GM21423 (cell line): ENCODE measurements at regions not wholly inside any gene's neighbourhood (a gene's known extent, or its start where the extent isn't known, plus 50 kb on each side); places are given as distances from the start of the nearest gene placed in this dataset.
"Not testable (repeated sequence)": the region's sequence is repeated elsewhere in the genome, so short reads cannot be mapped to it uniquely, and the experiment has no call there.

Experiments used
- ATAC-seq: cut with Tn5 transposase; IDR thresholded peaks from one replicate; pipeline ENCODE4 v1.9.1; 2021; ENCODE audit warnings: mild to moderate bottlenecking, moderate library complexity; ENCODE audit not compliant: unreplicated experiment

DNA sequence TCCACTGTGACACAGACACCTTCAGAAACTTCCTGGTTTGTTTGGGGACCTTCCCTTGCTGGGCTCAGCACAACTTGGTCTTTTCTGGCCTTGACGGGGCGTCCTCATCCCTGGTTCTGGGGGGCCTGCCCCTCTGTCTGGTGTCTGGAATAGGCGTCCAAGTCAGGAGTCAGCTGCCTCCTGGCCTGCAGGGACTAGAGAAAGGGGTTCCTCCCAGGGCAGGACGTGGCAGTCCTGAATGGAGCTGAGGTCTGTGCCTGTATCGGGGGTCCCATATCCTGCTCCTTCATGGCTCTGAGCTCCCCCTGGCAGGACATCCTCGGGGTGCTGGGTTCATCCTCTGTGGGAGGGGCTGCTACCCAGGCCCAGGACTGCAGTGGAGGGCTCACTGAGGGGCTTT lies 384.0 kb downstream of the TMEM121 start:
- ATAC-seq = no peak

DNA sequence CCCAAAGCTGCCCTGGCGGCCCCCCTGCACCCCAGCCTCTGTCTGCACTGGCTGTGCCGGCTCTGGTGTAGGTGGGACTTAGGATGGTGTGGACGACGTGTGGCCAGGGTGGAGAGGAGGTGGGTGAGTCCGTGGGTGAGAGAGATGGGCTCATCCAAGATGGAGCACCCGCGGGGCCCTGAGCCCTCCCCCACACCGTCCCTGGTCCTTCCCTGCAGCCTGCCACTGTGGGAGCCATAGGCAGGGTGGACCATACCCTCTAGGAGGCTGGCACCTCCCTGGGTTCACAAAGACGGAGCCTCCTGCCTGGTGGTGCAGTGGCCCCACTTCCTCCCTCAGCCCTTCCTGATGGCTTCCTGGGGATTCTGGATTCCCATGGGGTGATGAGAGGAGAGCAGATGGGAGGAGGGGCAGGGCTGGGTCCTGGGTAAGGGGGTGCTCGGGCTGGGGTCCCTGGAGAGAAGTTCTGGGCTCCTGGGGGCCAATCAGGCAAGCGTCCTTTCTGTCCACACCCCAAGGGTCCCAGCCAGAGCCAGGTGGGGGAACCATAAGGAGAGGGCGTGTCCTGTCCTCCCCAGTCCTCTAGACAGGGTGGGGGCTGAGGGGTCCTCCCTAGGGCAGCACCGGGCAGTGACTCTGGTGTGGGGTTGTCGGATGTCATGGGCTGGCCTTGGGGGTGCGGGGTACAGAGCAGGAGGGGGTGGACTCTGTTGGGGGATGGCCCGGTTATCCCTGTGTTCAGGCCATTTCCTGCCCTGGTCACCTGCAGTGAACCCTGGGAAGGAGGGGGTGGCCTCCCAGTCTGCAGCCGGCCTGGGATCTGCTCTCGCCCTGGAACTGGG lies 384.8 kb downstream of the TMEM121 start:
- ATAC-seq = no peak

DNA sequence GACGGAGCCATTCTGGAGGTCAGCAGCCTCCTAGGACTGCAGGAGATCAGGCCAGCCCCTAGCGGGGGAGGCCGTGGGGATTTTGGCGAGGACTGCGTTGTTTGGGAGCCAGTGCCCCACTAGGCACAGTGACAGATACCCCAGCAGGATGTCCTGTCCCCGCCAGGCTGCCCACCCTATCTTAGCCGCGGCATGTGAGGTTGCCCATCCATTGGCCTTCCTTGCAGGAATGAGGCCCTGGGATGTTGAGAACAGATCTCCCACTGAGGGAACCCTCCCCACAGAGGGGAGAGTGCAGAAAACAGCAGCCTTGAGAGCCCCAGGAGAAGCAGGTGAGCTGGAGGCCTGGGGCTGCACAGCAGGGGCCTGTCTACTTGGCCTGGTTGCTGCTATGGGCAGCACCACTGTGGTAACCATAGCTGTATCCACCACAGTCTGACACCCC lies 385.5 kb downstream of the TMEM121 start:
- ATAC-seq = not testable (repeated sequence)

DNA sequence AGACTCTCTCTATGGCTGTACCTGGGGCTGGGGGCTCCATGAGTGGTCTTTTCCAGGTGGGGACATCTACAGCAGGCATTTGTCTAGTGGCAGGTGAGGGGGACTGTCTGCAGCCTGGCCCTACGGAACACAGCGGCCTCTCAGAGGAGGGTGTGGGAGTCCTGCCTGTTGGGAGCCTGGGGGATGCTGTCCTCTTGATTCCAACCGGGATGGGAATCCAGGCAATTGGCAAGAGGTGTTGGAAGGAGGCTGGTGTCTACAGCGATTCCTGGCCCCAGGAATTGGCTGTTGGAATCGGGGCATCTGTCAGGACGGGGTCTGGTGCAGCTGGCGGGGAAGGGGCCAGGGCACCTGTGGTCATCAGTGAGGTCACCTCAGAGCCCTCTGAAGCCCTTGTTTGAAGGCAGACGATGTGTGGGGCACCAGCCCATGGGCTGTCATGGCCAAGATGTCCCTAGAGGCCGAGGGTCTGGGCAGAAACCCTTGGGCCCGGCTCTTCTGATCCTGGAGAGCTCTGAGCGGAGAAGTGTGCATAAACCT lies 386.3 kb downstream of the TMEM121 start:
- no peak for ATAC-seq

DNA sequence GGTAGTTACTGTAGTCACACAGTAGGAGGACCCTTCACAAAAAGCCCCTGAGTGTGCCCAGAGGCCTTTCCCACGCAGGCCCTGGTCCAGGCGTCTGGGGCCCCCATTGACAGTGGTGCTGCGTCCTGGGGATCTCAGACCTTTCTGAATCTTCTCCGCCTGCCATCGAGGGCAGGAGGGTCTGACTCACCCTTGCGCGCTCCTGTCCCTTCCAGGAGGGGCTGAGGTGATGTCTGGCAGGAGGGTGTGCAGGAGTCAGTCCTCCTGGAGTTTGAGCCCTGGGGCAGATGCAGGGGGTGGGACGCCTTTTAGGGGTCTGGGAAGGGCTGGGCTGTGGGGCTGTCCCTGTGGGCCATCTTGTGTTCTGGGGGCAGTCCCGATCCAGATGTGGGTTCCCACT lies 386.8 kb downstream of the TMEM121 start:
- ATAC-seq = no peak

DNA sequence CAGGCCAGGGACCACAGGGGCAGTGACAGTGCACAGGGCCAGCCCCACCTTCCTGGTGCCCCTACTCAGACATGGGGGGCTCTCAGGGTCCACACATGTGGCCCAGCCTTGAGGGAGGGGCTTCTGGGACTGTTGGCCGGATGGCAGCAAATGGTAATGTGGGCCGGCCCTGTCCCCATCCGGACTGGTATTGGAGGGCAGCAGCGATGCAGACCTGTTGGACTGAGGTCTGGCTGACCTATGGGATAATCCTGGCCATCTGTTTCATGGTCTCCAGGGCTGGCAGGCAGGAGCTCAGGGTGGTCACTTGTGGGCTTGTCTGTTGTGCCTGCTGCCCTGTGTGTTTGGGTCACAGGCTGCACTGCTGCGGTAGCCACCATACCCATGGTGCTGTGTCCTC lies 387.5 kb downstream of the TMEM121 start:
- ATAC-seq = no peak

DNA sequence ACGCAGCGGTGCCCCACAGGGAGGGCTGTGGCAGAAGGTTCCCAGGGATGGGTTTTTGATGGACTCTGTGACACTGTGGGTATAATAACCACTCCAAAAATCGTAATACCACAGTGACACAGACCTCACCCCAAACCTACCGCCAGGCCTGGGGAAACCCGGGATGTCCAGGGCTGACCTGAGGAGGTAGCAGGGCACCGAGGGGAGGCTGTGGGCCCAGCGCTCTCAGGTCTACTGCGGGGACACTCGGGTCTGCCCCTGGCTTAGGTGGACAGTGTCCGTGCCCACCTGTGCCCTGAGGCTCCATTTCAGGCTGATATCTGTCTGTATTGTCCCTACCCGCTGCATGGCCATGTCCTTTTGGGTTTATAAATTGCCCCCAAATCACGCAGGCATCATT lies 387.9 kb downstream of the TMEM121 start:
- not testable (repeated sequence) for ATAC-seq

DNA sequence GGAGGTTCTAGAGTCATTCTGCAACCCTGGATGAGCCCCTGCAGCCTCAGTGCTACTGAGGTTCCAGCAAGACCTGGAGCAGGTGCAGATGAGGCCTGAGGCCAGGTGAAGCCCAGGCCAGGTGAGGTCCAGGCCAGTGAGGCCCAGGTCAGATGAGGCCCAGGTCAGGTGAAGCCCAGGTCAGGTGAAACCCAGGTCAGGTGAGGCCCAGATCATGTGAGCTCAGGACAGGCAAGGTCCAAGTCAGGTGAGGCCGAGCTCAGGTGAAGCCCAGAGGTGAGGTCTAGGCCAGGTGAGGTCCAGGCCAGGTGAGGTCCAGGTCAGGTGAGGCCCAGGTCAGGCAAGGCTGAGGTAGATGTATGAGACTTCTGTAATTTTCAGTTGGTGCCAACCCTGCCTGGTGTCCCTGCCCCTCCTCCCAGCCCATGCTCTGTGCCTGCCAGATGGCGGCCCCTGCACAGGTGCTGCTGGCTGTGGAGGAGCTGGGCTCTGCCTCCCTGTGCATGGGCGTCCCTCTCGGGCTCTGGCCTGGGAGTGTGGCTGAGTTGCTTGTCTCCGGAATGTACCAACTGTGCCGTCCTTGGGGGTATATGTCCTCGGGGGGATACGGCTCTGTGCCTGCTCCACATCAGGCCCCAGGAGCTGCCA lies 388.5 kb downstream of the TMEM121 start:
- no peak for ATAC-seq

DNA sequence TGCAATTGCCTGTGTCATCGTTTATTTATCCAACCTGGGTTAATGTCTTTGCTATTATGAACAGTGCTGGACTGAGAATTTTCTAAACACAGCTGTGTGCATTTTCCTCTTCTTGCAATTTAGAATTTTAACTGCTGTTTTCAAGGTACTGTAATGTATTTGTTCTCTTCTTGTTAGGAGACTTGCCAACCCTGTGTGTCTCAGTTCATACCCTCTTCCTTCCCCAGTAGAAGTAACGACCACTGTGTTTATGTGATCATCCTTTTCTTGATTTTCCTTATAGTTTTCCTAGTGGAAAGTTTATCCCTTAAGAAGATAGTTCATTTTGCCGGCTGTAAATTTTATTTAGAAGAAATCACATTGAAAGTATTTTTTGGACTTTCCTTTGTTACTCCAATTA lies 389.2 kb downstream of the TMEM121 start:
- not testable (repeated sequence) for ATAC-seq

DNA sequence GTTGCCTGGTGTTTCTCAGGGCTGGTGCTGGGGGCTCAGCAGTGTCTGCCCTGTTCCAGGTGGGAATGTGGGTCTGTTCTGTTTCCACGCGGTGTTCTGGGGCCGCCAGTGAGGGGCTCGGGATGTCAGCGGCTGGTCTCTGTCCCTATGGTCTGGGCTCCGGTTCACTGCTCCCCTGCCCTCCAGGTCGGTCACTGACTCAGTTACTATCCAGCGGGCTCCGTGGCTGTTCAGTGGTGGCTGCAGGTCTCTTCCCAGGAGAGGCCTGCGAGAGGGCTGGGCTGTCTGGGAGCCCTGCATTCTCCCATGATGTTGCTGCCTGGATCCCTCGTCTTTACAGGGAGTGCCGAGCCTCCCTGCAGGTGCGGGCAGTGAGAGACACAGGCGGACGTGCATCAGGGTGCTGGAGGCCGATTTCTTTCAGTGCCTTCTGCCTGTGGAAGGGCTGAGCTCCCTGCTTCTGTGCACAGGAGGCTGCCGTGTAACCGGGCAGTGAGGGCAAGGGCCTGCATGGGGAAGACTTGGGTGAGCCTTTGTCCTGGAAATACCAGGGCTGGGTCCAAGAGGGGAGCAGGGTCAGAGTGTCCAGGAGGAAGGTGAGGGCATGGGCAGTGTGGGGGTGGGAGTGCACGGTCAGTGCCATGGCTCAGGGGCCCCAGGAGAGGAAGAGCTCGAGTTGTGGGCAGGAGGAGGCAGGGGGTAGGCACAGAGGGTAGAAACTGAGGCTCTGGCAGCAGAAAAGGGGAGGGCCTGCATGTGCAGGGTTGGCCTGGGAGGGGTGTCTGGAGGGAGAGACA lies 391.0 kb downstream of the TMEM121 start:
- not testable (repeated sequence) for ATAC-seq

DNA sequence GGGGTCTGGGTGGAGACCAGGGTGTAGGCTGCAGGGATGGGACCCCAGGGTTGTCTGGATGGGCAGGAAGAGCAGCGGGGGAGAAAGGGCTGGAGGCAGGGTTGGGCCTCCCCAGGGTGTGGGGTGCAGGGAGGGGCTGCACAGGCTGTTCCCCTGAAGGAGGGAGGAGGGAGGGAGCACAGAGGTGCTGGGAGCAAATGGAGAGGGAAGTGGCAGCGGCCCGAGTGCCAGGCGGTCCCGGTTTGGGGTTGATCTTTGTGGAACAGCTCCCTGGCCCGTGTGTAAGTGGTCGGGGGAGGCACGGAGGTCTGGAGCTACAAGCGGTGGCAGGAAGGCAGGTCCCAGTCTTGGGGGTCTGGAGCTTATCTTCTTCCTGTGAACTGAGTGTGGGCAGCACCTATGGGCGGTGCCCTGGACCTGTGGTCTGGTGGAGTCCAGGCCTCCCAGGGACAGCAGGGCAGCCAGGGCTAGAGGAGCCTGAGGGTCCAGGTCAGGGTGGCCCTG lies 391.6 kb downstream of the TMEM121 start:
- no peak for ATAC-seq

DNA sequence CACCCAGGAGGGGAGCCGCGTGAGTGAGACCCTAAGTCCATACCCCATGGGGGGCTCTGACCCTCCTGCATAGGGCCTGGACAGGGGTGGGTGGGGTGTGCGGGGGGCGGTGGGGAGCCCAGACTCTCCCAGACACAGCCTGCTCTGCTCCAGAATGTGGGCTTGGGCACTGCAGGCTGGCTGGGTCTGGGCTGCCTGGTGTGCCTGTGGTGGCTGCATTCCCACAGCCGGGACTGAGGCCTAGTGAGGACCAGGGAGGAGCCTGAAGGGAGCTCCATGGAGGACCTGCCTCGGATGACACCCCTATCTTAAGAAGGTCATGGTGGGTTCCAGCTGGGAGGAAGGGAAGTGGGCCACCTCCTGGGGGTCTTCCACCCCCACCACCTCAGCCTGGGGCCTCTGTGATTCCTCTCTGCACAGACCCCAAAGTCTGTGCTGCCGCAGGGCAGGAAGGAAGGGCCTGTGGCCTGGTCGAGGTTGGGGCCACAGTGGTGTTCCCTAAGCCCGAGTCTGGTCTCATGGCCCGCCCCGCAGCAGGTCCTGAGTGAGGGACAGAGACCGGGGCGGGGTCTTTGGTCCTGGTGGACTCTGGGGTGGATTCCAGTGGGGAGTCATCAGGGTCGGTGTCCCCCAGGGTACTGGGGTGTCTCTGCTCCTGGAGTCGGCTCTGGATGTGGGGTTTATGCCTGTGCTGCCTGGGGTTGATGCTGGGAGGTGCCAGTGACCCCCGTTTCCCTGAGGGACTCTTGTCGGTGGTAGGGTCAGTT lies 392.3 kb downstream of the TMEM121 start:
- no peak for ATAC-seq

DNA sequence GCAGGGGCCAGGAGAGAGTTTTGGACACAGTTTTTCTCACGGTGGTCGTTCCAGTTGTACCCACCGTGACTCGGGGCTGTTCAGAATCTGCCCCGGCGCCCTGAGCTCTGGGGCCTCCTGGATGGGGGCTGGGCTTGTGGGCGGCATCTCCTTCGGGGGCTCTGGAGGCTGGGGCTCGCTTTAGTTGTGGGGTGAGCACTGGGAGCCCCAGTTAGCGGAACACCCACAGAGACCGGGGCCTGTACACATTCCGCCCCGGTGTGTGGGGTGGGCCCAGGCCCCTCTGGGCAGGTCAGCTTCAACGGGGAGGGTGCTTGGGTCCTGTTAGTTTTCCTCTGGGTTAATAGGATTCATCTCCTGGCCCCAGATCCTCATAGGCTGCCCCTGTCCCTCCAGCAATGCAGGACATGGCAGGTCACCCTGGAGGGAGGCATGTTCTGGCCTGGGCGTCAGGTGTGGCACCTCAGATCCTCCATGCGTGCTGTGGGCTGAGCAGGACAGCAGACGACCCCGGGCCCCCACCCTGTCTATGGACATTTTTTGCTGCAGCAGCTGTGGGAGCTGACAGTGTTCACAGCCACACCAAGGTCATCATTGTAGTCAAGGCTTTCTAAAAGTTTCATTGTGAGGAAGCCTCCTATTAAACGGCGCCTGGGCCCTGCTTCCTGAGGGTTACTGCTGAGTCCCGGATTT lies 393.2 kb downstream of the TMEM121 start:
- ATAC-seq = no peak

DNA sequence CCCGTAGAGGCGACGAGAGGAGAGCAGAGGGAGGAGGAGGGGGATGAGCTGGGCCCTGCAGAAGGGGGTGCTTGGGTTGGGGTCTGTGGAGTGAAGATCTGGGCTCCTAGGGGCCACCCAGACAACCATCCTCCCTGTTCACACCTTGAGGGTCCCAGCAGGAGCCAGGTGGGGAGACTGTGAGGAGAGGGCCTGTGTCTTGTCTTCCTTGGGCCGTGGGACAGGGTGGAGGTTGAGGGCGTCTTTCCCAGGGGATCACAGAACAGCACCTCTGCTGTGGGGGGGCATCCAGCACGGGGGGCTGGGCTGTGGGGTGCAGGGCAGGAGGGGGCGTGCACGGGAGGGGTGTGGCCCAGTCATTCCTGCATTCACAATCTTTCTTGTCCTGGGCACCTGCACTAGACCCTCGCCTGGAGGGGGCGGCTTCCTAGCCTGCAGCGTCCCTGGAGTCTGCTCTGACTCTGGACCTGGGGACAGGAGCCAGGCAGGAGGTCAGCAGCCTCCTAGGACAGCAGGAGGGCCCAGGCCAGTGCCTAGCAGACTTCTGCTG lies 393.8 kb downstream of the TMEM121 start:
- ATAC-seq = not testable (repeated sequence)

DNA sequence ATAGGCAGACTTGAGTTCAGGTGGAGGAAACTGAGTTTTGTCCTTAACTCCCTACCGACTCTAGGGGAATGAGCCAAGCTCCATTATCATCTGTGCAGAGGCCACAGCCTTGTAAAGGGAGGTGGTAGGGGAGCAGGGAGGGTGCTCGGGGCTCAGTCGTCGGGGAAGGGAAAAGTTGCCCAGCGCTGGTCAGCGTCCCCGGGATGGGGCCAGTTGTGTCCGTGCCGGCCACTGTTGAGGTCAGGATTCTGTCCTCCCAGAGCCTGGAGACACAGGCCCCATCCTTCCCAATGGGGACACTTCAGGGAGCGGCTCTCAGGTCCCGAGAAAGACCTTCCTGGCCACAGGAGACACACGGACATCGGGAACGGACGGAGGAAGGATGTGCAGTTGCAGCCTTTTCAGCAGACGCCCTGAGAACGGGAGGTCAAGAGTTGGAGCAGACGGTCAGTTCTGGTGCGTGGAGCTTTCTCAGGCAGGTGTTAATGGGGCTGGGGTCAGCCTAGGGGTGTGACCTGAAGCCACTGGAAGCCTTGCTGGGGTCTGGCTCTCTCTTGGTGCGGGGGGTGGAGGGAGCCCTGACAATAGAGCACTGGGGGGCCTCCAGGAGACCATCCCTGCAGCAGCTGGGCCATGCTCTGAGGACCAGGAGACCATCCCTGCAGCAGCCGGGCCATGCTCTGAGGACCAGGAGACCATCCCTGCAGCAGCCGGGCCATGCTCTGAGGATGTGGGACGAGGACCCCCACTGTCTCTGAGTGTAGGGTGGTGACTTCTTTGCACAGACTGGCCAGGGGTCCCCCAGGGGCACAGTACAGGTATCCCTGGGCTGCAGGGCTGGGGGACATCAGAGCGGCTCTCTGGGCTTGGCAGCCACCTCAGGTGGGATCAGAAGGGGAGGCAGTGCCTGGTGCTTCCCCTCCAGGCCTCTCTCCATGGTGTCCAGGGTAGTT lies 394.7 kb downstream of the TMEM121 start:
- not testable (repeated sequence) for ATAC-seq

DNA sequence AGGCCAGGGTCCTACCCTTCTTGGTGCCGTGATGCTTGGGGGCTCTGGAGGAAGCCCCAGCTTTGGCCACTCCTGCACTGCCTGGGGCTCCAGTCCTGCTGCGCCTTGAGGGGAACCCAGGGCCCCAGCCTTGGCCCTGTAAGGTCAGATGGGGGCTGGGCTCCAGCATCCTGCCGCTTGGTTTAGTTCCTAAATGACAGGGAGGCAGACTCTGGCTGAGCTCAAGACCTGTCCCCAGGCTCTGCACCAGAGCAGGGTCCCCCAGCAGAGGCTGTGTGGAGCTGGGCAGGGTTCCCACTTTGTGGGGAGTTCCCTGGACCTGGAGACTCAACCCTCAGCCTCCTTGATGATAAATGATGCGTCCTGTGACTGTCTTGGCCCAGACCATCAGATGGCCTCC lies 395.4 kb downstream of the TMEM121 start:
- not testable (repeated sequence) for ATAC-seq

DNA sequence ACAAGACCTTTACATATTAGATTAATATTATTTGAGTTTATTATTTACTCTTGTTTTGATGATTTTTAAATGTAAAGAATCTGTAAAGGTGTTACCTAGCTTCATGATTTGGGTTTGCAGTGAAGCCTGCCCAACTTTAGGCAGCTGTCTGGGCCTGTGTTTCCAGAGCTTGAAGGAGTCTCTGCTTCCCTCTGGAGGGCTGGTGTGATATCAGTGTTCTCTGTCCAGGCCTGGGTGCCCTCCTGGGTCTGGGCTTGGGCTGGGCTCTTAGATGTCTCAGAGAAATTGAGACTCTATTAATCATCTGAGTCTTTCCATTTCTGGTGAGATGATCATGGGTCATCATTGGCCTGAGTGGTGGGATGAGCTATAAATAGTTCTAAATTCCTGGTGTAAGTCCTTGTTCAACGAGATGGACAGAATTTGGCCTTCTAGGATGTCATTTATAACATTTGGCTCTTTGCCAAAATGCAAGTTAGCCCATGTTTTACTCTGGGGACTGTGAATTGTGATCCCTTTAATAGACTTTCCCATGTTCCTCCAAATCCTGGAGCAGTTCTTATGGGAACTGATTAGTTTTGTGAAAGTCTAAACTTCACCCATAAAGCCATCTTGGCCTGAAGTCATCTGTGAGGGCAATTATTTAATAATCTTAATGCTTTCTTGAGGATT lies 397.3 kb downstream of the TMEM121 start:
- ATAC-seq = not testable (repeated sequence)
